Stimulated activated CD8-positive, alpha-beta memory T cell treated with anti-CD3 and anti-CD28 coated beads, Interleukin-12 subunit alpha, Interleukin-12 subunit beta, amount 100 ng/mL, for 1 hour (primary cell): ENCODE measurements at regions not wholly inside any gene's neighbourhood (a gene's known extent, or its start where the extent isn't known, plus 50 kb on each side); places are given as distances from the start of the nearest gene placed in this dataset.
"Not testable (repeated sequence)": the region's sequence is repeated elsewhere in the genome, so short reads cannot be mapped to it uniquely, and the experiment has no call there.

ENCODE experiments used
- DNase-seq: peaks from one replicate; pipeline ENCODE4 v3.0.0-alpha.2; 2020; ENCODE audit warnings: low read depth

- no peak for DNase-seq
Observed at GRCh38 chr7:34487391-34488115, 170.5 kb upstream of the NPSR1 start.

GRCh38 chr7:34488766-34489165, 169.3 kb upstream of the NPSR1 start:
- DNase-seq, result no peak

GRCh38 chr7:34491899-34492298, 166.1 kb upstream of the NPSR1 start:
- DNase-seq, result no peak

GRCh38 chr7:34493752-34494151, 164.3 kb upstream of the NPSR1 start:
- no peak for DNase-seq

GRCh38 chr7:34497153-34497777, 160.8 kb upstream of the NPSR1 start:
- no peak for DNase-seq

GRCh38 chr7:34501156-34501555, 156.9 kb upstream of the NPSR1 start:
- DNase-seq, result no peak

GRCh38 chr7:34507191-34507590, 150.8 kb upstream of the NPSR1 start:
- DNase-seq, result no peak

GRCh38 chr7:34523226-34523918, 134.6 kb upstream of the NPSR1 start:
- DNase-seq, result no peak

- no peak for DNase-seq
Observed at GRCh38 chr7:34530259-34530658, 127.8 kb upstream of the NPSR1 start.

GRCh38 chr7:34539003-34539402, 119.0 kb upstream of the NPSR1 start:
- no peak for DNase-seq

- no peak for DNase-seq
Observed at GRCh38 chr7:34544621-34545020, 113.4 kb upstream of the NPSR1 start.

- no peak for DNase-seq
Observed at GRCh38 chr7:34550996-34551395, 107.0 kb upstream of the NPSR1 start.

GRCh38 chr7:34552502-34552901, 105.5 kb upstream of the NPSR1 start:
- no peak for DNase-seq

GRCh38 chr7:34558022-34558421, 100.0 kb upstream of the NPSR1 start:
- no peak for DNase-seq

- DNase-seq, result no peak
Observed at GRCh38 chr7:34564091-34564490, 93.9 kb upstream of the NPSR1 start.

GRCh38 chr7:34567906-34568305, 90.1 kb upstream of the NPSR1 start:
- no peak for DNase-seq

GRCh38 chr7:34569975-34570699, 87.9 kb upstream of the NPSR1 start:
- DNase-seq, result no peak

GRCh38 chr7:34575006-34575405, 83.0 kb upstream of the NPSR1 start:
- no peak for DNase-seq

- DNase-seq, result not testable (repeated sequence)
Observed at GRCh38 chr7:34577934-34578333, 80.1 kb upstream of the NPSR1 start.

- not testable (repeated sequence) for DNase-seq
Observed at GRCh38 chr7:34581698-34582097, 76.3 kb upstream of the NPSR1 start.

GRCh38 chr7:34584526-34584925, 73.5 kb upstream of the NPSR1 start:
- no peak for DNase-seq

GRCh38 chr7:34596887-34597286, 61.1 kb upstream of the NPSR1 start:
- DNase-seq, result no peak
